WTC11 (cell line): ENCODE measurements at regions not wholly inside any gene's neighbourhood (a gene's known extent, or its start where the extent isn't known, plus 50 kb on each side); places are given as distances from the start of the nearest gene placed in this dataset.

ENCODE experiments used
- ATAC-seq: fragments of 200-7000 bp; cut with Tn5 transposase; 2 replicates; pipeline ENCODE4 v1.10.0; 2021; ENCODE audit warnings: mild to moderate bottlenecking, moderate library complexity
- CTCF ChIA-PET: fragments of 300-600 bp; sonication (Branson Sonifier 250); formaldehyde crosslinking; loops from one replicate; lab custom pipeline; 2021; ENCODE audit warnings: antibody characterized with exemption; lab: Charles Lee
- POLR2A ChIA-PET: fragments of 350-600 bp; sonication (Branson Sonifier 250); formaldehyde crosslinking; loops from one replicate; lab custom pipeline; 2021; ENCODE audit warnings: antibody characterized with exemption; lab: Charles Lee
- DNase-seq: peaks from one replicate; pipeline ENCODE4 v3.0.0; 2021; ENCODE audit warnings: low spot score
- H3K27ac Mint-ChIP-seq: 2 replicates; pipeline ENCODE4 v1.8.0; 2021; ENCODE audit warnings: mixed read lengths
- H3K27me3 Mint-ChIP-seq: 2 replicates; pipeline ENCODE4 v1.8.0; 2021; ENCODE audit warnings: low read depth, mild to moderate bottlenecking, moderate library complexity, mixed read lengths
- H3K36me3 Mint-ChIP-seq: 2 replicates; pipeline ENCODE4 v1.8.0; 2021; ENCODE audit warnings: mixed read lengths
- H3K4me1 Mint-ChIP-seq: 2 replicates; pipeline ENCODE4 v1.8.0; 2022; ENCODE audit warnings: mixed read lengths
- H3K4me3 Mint-ChIP-seq: 2 replicates; pipeline ENCODE4 v1.8.0; 2021; ENCODE audit warnings: mild to moderate bottlenecking, moderate library complexity, mixed read lengths
- H3K9me3 Mint-ChIP-seq: 2 replicates; pipeline ENCODE4 v1.8.0; 2021; ENCODE audit warnings: mixed read lengths
- AR ChIP-seq: fragments of 250-450 bp; sonication (Bioruptor Pico); IDR thresholded peaks from 2 replicates; pipeline ENCODE4 v1.9.0; 2021; ENCODE audit warnings: mild to moderate bottlenecking
- CDX4 ChIP-seq: fragments of 250-450 bp; sonication (Bioruptor Pico); IDR thresholded peaks from 2 replicates; pipeline ENCODE4 v1.9.0; 2021; ENCODE audit warnings: moderate library complexity, mild to moderate bottlenecking, inconsistent platforms, borderline replicate concordance
- E2F1 ChIP-seq: sonication (generic); formaldehyde crosslinking; IDR thresholded peaks from 2 replicates; pipeline ENCODE4 v1.8.0; 2022; ENCODE audit warnings: mild to moderate bottlenecking, missing genetic modification reagents
- ELF4 ChIP-seq: sonication (generic); formaldehyde crosslinking; IDR thresholded peaks from 2 replicates; pipeline ENCODE4 v1.8.1; 2022; ENCODE audit warnings: low read depth, mild to moderate bottlenecking, moderate library complexity, missing genetic modification reagents
- ETV6 ChIP-seq: sonication (generic); formaldehyde crosslinking; IDR thresholded peaks from 2 replicates; pipeline ENCODE4 v1.8.1; 2022; ENCODE audit warnings: mild to moderate bottlenecking, missing genetic modification reagents
- FOXK1 ChIP-seq: sonication (generic); formaldehyde crosslinking; IDR thresholded peaks from 2 replicates; pipeline ENCODE4 v1.8.0; 2022; ENCODE audit warnings: mild to moderate bottlenecking, moderate library complexity, missing genetic modification reagents
- GRHL2 ChIP-seq: fragments of 250-450 bp; sonication (Bioruptor Pico); IDR thresholded peaks from 2 replicates; pipeline ENCODE4 v1.8.0; 2022; ENCODE audit warnings: mild to moderate bottlenecking, moderate library complexity; ENCODE audit not compliant: insufficient replicate concordance, severe bottlenecking
- IRF1 ChIP-seq: sonication (generic); formaldehyde crosslinking; IDR thresholded peaks from 2 replicates; pipeline ENCODE4 v1.8.0; 2023; ENCODE audit warnings: missing genetic modification reagents
- MXD4 ChIP-seq: fragments of 250-450 bp; sonication (Bioruptor Pico); IDR thresholded peaks from 2 replicates; pipeline ENCODE4 v1.8.0; 2021; ENCODE audit warnings: mild to moderate bottlenecking, moderate library complexity, borderline replicate concordance
- NFE2L1 ChIP-seq: sonication (generic); formaldehyde crosslinking; IDR thresholded peaks from 2 replicates; pipeline ENCODE4 v1.8.1; 2023; ENCODE audit warnings: missing genetic modification reagents
- RELA ChIP-seq: sonication (generic); formaldehyde crosslinking; IDR thresholded peaks from 2 replicates; pipeline ENCODE4 v1.8.1; 2022; ENCODE audit warnings: missing genetic modification reagents, mild to moderate bottlenecking, borderline replicate concordance
- SMAD3 ChIP-seq: sonication (generic); formaldehyde crosslinking; IDR thresholded peaks from 2 replicates; pipeline ENCODE4 v1.8.0; 2022; ENCODE audit warnings: missing genetic modification reagents, mild to moderate bottlenecking, borderline replicate concordance
- SP1 ChIP-seq: sonication (generic); formaldehyde crosslinking; conservative IDR thresholded peaks from 2 replicates; pipeline ENCODE4 v1.8.1; 2022; ENCODE audit warnings: missing genetic modification reagents
- TCF7 ChIP-seq: sonication (generic); formaldehyde crosslinking; IDR thresholded peaks from 2 replicates; pipeline ENCODE4 v1.8.0; 2022; ENCODE audit warnings: mild to moderate bottlenecking, low read depth, missing genetic modification reagents, moderate library complexity
- USF1 ChIP-seq: sonication (generic); formaldehyde crosslinking; IDR thresholded peaks from 2 replicates; pipeline ENCODE4 v1.8.0; 2022; ENCODE audit warnings: mild to moderate bottlenecking, missing genetic modification reagents
- ZNF138 ChIP-seq: sonication (generic); formaldehyde crosslinking; conservative IDR thresholded peaks from 2 replicates; pipeline ENCODE4 v1.8.1; 2022; ENCODE audit warnings: mild to moderate bottlenecking, moderate library complexity, missing genetic modification reagents
- ZNF263 ChIP-seq: sonication (generic); formaldehyde crosslinking; IDR thresholded peaks from 2 replicates; pipeline ENCODE4 v1.8.1; 2022; ENCODE audit warnings: low read depth, mild to moderate bottlenecking, moderate library complexity, missing genetic modification reagents
- ZNF317 ChIP-seq: sonication (generic); formaldehyde crosslinking; IDR thresholded peaks from 2 replicates; pipeline ENCODE4 v1.8.1; 2023; ENCODE audit warnings: low read depth, mild to moderate bottlenecking, moderate library complexity, missing genetic modification reagents, borderline replicate concordance
- ZNF396 ChIP-seq: fragments of 250-450 bp; sonication (Bioruptor Pico); IDR thresholded peaks from 2 replicates; pipeline ENCODE4 v1.8.0; 2021; ENCODE audit warnings: mild to moderate bottlenecking, moderate library complexity, borderline replicate concordance
- ZNF423 ChIP-seq: fragments of 250-450 bp; sonication (Bioruptor Pico); IDR thresholded peaks from 2 replicates; pipeline ENCODE4 v2.1.2; 2022; ENCODE audit warnings: mild to moderate bottlenecking, moderate library complexity
- TF ChIP-seq, protein P1 (sequence below): sonication (generic); formaldehyde crosslinking; IDR thresholded peaks from 2 replicates; pipeline ENCODE4 v1.8.0; 2023; ENCODE audit warnings: mild to moderate bottlenecking, missing genetic modification reagents

DNA sequence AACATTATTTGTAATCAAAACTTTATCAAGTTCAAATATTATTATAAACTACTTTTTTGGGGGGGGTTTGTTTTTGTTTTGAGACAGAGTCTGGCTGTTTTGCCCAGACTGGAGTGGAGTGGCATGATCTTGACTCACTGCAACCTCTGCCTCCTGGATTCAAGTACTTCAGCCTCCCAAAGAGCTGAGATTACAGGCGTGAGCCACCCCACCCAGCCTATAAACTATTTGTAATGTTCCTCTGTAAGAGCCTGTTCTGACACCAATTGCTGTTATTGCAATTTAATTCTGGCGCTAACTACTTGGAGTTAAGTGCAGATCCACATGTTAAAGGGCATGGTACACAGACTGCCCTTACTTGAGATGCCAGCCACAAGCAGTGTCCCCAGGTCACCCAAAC is 478.1 kb upstream of the NRP1 start:
- no peak for DNase-seq
- ATAC-seq: no peak
- H3K9me3 Mint-ChIP-seq: peaks cover 30% of the 10 kb centered on the region
- ChIA-PET POLR2A (no interaction called here), CTCF (no interaction called here)
- peaks cover 19% of the 10 kb centered on the region for H3K4me1 Mint-ChIP-seq
- no peak for TF ChIP-seq IRF1 (CRISPR knock-in tag)
- TF ChIP-seq ZNF138 (CRISPR knock-in tag): no peak
- no peak for TF ChIP-seq AR (CRISPR knock-in tag)
- peaks cover 3% of the 10 kb centered on the region; the same call in 1 of the 2 replicates for H3K27me3 Mint-ChIP-seq
- peaks cover 14% of the 10 kb centered on the region for H3K36me3 Mint-ChIP-seq
- no peak overlapping the region for H3K27ac Mint-ChIP-seq
- no peak overlapping the region for H3K4me3 Mint-ChIP-seq

GRCh38 chr10:33810986-33811385 is 476.5 kb upstream of the NRP1 start:
- DNase-seq (no peak), ATAC-seq (no peak)
- ChIA-PET POLR2A (no interaction called here), CTCF (no interaction called here)
- Mint-ChIP-seq H3K36me3 (peaks cover 14% of the 10 kb centered on the region), H3K4me1 (peaks cover 23% of the 10 kb centered on the region), H3K27ac (no peak overlapping the region), H3K9me3 (peaks cover 27% of the 10 kb centered on the region), H3K4me3 (no peak overlapping the region), H3K27me3 (peaks cover 3% of the 10 kb centered on the region; the same call in 1 of the 2 replicates)
- TF ChIP-seq E2F1 (no peak), ZNF396 (CRISPR knock-in tag) (no peak), NFE2L1 (CRISPR knock-in tag) (no peak), ETV6 (CRISPR knock-in tag) (no peak), MXD4 (CRISPR knock-in tag) (no peak), RELA (CRISPR knock-in tag) (no peak), TCF7 (CRISPR knock-in tag) (no peak), SMAD3 (CRISPR knock-in tag) (no peak), ZNF263 (CRISPR knock-in tag) (no peak), ELF4 (no peak), GRHL2 (CRISPR knock-in tag) (no peak)
- TF ChIP-seq, protein P1, sequence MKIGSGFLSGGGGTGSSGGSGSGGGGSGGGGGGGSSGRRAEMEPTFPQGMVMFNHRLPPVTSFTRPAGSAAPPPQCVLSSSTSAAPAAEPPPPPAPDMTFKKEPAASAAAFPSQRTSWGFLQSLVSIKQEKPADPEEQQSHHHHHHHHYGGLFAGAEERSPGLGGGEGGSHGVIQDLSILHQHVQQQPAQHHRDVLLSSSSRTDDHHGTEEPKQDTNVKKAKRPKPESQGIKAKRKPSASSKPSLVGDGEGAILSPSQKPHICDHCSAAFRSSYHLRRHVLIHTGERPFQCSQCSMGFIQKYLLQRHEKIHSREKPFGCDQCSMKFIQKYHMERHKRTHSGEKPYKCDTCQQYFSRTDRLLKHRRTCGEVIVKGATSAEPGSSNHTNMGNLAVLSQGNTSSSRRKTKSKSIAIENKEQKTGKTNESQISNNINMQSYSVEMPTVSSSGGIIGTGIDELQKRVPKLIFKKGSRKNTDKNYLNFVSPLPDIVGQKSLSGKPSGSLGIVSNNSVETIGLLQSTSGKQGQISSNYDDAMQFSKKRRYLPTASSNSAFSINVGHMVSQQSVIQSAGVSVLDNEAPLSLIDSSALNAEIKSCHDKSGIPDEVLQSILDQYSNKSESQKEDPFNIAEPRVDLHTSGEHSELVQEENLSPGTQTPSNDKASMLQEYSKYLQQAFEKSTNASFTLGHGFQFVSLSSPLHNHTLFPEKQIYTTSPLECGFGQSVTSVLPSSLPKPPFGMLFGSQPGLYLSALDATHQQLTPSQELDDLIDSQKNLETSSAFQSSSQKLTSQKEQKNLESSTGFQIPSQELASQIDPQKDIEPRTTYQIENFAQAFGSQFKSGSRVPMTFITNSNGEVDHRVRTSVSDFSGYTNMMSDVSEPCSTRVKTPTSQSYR (CRISPR knock-in tag): no peak

DNA sequence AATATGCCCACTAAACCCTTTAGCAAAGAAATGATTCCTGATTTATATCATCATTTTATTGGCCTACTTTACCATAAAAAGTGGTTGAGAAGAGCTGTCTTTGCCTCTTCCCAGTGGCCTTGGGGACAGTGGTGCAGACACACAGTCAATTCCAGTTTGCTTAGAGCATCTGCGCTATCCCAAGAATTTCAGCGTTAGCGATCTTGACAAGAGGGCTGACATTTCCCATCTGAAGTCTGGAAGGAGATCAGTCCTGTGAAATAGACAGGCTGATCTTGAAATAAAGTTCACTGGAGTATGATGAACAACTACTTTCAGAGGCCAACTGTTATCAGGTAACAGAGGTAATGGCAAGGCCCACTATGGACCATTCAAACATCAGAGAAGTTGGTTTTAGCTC is 475.3 kb upstream of the NRP1 start:
- Mint-ChIP-seq H3K4me3 (no peak overlapping the region), H3K27ac (no peak overlapping the region), H3K4me1 (peaks cover 23% of the 10 kb centered on the region), H3K36me3 (peaks cover 14% of the 10 kb centered on the region), H3K9me3 (peaks cover 20% of the 10 kb centered on the region), H3K27me3 (0 out of 2 replicates have a peak, but pooled peaks cover 3% of the 10 kb centered on the region)
- ATAC-seq (no peak), DNase-seq (no peak)
- CTCF ChIA-PET: no interaction called here
- POLR2A ChIA-PET: interaction anchor here (1.1 kb wide), 1 partner anchor 446 kb away, joined by 9 read pairs; no protein-coding TSS in a partner anchor
- TF ChIP-seq ZNF317 (CRISPR knock-in tag) (no peak), CDX4 (CRISPR knock-in tag) (no peak), RELA (CRISPR knock-in tag) (no peak), SP1 (CRISPR knock-in tag) (no peak), ZNF423 (CRISPR knock-in tag) (no peak), FOXK1 (CRISPR knock-in tag) (no peak), AR (CRISPR knock-in tag) (no peak), USF1 (CRISPR knock-in tag) (no peak)
